H9 (cell line): ENCODE measurements at regions not wholly inside any gene's neighbourhood (a gene's known extent, or its start where the extent isn't known, plus 50 kb on each side); places are given as distances from the start of the nearest gene placed in this dataset.

Source experiments
- DNase-seq: peaks from one replicate; pipeline ENCODE4 v3.0.0-alpha.2; 2017
- H2AFZ ChIP-seq: one replicate; pipeline ENCODE4 v1.6.1; 2013; ENCODE audit warnings: mild to moderate bottlenecking, low read length, control low read depth, moderate library complexity
- H2AK5ac ChIP-seq: 2 replicates; pipeline ENCODE4 v1.6.1; 2013; ENCODE audit warnings: low read length, control low read depth, mixed read lengths; ENCODE audit not compliant: insufficient read length
- H2BK120ac ChIP-seq: one replicate; pipeline ENCODE4 v1.6.1; 2013; ENCODE audit warnings: low read depth, mild to moderate bottlenecking, low read length, control low read depth, inconsistent platforms; ENCODE audit not compliant: poor library complexity, severe bottlenecking
- H2BK12ac ChIP-seq: 2 replicates; pipeline ENCODE4 v1.6.1; 2013; ENCODE audit warnings: low read length, control low read depth, mixed read lengths, low read depth; ENCODE audit not compliant: insufficient read length
- H2BK15ac ChIP-seq: 2 replicates; pipeline ENCODE4 v1.6.1; 2013; ENCODE audit warnings: low read depth, low read length, control low read depth
- H2BK20ac ChIP-seq: one replicate; pipeline ENCODE4 v1.6.1; 2013; ENCODE audit warnings: low read depth, mild to moderate bottlenecking, low read length, control low read depth, inconsistent platforms; ENCODE audit not compliant: poor library complexity, severe bottlenecking
- H2BK5ac ChIP-seq: 2 replicates; pipeline ENCODE4 v1.6.1; 2013; ENCODE audit warnings: low read length, control low read depth, mixed read lengths; ENCODE audit not compliant: insufficient read length
- H3K14ac ChIP-seq: 2 replicates; pipeline ENCODE4 v1.6.1; 2013; ENCODE audit warnings: low read length, control low read depth; ENCODE audit not compliant: insufficient read depth
- H3K18ac ChIP-seq: 2 replicates; pipeline ENCODE4 v1.6.1; 2013; ENCODE audit warnings: low read depth, mild to moderate bottlenecking, mixed read lengths, low read length, control low read depth; ENCODE audit not compliant: insufficient read length
- H3K23ac ChIP-seq: 2 replicates; pipeline ENCODE4 v1.6.1; 2013; ENCODE audit warnings: low read length, control low read depth, mixed read lengths, low read depth; ENCODE audit not compliant: insufficient read length
- H3K23me2 ChIP-seq: 2 replicates; pipeline ENCODE4 v1.6.1; 2013; ENCODE audit warnings: low read depth, mild to moderate bottlenecking, mixed read lengths, low read length, control low read depth; ENCODE audit not compliant: insufficient read length, poor library complexity, severe bottlenecking
- H3K27ac ChIP-seq: 2 replicates; pipeline ENCODE4 v1.5.1; 2013; ENCODE audit warnings: low read length, control low read depth, mixed read lengths, low read depth; ENCODE audit not compliant: insufficient read length
- H3K27me3 ChIP-seq: 2 replicates; pipeline ENCODE4 v1.6.1; 2013; ENCODE audit warnings: low read length, control low read depth, inconsistent platforms; ENCODE audit not compliant: insufficient read depth
- H3K4ac ChIP-seq: 2 replicates; pipeline ENCODE4 v1.6.1; 2013; ENCODE audit warnings: low read depth, mild to moderate bottlenecking, control low read depth, inconsistent platforms, low read length, moderate library complexity
- H3K4me1 ChIP-seq: 2 replicates; pipeline ENCODE4 v1.6.1; 2013; ENCODE audit warnings: low read length, control low read depth, inconsistent platforms; ENCODE audit not compliant: insufficient read depth
- H3K4me2 ChIP-seq: 2 replicates; pipeline ENCODE4 v1.6.1; 2013; ENCODE audit warnings: low read length, control low read depth, mixed read lengths; ENCODE audit not compliant: insufficient read length, insufficient read depth
- H3K56ac ChIP-seq: 2 replicates; pipeline ENCODE4 v1.6.1; 2013; ENCODE audit warnings: low read depth, mild to moderate bottlenecking, mixed read lengths, low read length, control low read depth; ENCODE audit not compliant: insufficient read length
- H3K79me1 ChIP-seq: 2 replicates; pipeline ENCODE4 v1.6.1; 2013; ENCODE audit warnings: low read depth, mild to moderate bottlenecking, moderate library complexity, low read length, control low read depth, inconsistent platforms; ENCODE audit not compliant: insufficient read depth, poor library complexity, severe bottlenecking
- H3K79me2 ChIP-seq: 2 replicates; pipeline ENCODE4 v1.6.1; 2013; ENCODE audit warnings: low read length, control low read depth, inconsistent platforms; ENCODE audit not compliant: insufficient read depth
- H3K9ac ChIP-seq: 2 replicates; pipeline ENCODE4 v1.6.1; 2013; ENCODE audit warnings: low read length, control low read depth, mixed read lengths; ENCODE audit not compliant: insufficient read length; ENCODE audit errors: extremely low read depth
- H3K9me3 ChIP-seq: one replicate; pipeline ENCODE4 v1.6.1; 2013; ENCODE audit warnings: low read depth, low read length, inconsistent platforms; ENCODE audit not compliant: control insufficient read depth
- H3T11ph ChIP-seq: one replicate; pipeline ENCODE4 v1.6.1; 2013; ENCODE audit warnings: mild to moderate bottlenecking, low read length, control low read depth, inconsistent platforms
- H4K20me1 ChIP-seq: one replicate; pipeline ENCODE4 v1.6.1; 2013; ENCODE audit not compliant: control insufficient read depth, insufficient read length, insufficient read depth
- H4K5ac ChIP-seq: 2 replicates; pipeline ENCODE4 v1.6.1; 2013; ENCODE audit warnings: low read depth, mild to moderate bottlenecking, mixed read lengths, low read length, control low read depth; ENCODE audit not compliant: insufficient read length
- H4K8ac ChIP-seq: replicated peaks from 2 replicates; pipeline ENCODE4 v1.6.1; 2013; ENCODE audit warnings: low read length, control low read depth, mixed read lengths, low read depth; ENCODE audit not compliant: insufficient read length
- H4K91ac ChIP-seq: 2 replicates; pipeline ENCODE4 v1.6.1; 2013; ENCODE audit warnings: low read depth, mild to moderate bottlenecking, moderate library complexity, mixed read lengths, low read length, control low read depth; ENCODE audit not compliant: insufficient read length
- H3K27ac Mint-ChIP-seq, 3 experiments: 2 replicates in 2 of 3; 3 replicates in 1 of 3; pipeline ENCODE4 v1.8.0; 2020 to 2021; ENCODE audit warnings: mixed read lengths in 3 of 3, mild to moderate bottlenecking in 1 of 3, moderate library complexity in 1 of 3
- H3K27me3 Mint-ChIP-seq: 2 replicates; pipeline ENCODE4 v1.8.0; 2021; ENCODE audit warnings: low read depth, mild to moderate bottlenecking, moderate library complexity, mixed read lengths
- H3K36me3 Mint-ChIP-seq, 3 experiments: 2 replicates in 2 of 3; 3 replicates in 1 of 3; pipeline ENCODE4 v1.8.0; 2020 to 2021; ENCODE audit warnings: low read depth in 3 of 3, mixed read lengths in 3 of 3; ENCODE audit not compliant: insufficient read depth in 1 of 3
- H3K4me1 Mint-ChIP-seq, 2 experiments: 2 replicates each; pipeline ENCODE4 v1.8.0; 2020; ENCODE audit warnings: mixed read lengths in 2 of 2
- H3K4me3 Mint-ChIP-seq, 2 experiments: 2 replicates in 1 of 2; 3 replicates in 1 of 2; pipeline ENCODE4 v1.8.0; 2020 to 2021; ENCODE audit warnings: mild to moderate bottlenecking in 2 of 2, mixed read lengths in 2 of 2, moderate library complexity in 1 of 2
- H3K9me3 Mint-ChIP-seq, 2 experiments: 2 replicates in 1 of 2; 3 replicates in 1 of 2; pipeline ENCODE4 v1.8.0; 2020; ENCODE audit warnings: mild to moderate bottlenecking in 2 of 2, mixed read lengths in 2 of 2, moderate library complexity in 1 of 2
- CTCF ChIP-seq: fragments of 200-600 bp; sonication (generic); conservative IDR thresholded peaks from 3 replicates; pipeline ENCODE4 v1.8.0; 2021; ENCODE audit warnings: antibody characterized with exemption, mild to moderate bottlenecking
- WGBS: extraction: QIAGEN DNeasy Blood & Tissue Kit; methylation state at CpG from one replicate; pipeline ENCODE4 v1.1.7; 2013; ENCODE audit warnings: missing lambda C conversion rate, low lambda C conversion rate, mixed read lengths; ENCODE audit not compliant: insufficient read length; ENCODE audit errors: extremely low coverage; 5-methylcytosine and 5-hydroxymethylcytosine counted together

DNA sequence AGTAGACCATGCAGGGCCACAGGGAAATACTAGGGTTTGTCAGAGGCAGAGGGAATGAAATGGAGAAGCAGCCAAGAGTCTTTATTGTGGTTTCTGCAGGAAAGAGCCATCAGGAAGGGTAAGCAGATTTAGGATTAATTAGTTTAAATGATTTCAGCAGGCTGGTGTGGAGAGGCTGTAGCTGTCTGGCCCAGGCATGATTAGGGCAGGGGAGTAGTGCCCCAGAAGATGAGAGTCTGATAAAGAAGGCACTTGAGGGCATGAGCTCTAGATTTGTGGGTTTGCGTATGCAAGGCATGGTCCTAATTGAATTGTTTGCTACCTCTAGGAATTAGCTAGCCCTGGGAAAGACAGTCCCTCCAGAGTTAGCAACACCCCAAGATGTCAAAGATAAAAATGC, 484.6 kb upstream of the PLXNA2 start:
- Histone ChIP-seq H3K14ac (no peak overlapping the region), H3K9ac (no peak overlapping the region), H2AFZ (no peak overlapping the region), H2BK12ac (no peak overlapping the region), H3K56ac (no peak overlapping the region), H2AK5ac (no peak overlapping the region), H3K4me2 (no peak overlapping the region), H4K20me1 (no peaks in the 10 kb centered on the region), H3K23me2 (no peaks in the 10 kb centered on the region), H3K18ac (no peak overlapping the region), H2BK20ac (no peak overlapping the region), H2BK5ac (no peak overlapping the region), H3K27ac (no peak overlapping the region), H4K91ac (no peak overlapping the region), H4K5ac (no peak overlapping the region), H3T11ph (no peak overlapping the region), H3K4ac (no peak overlapping the region), H3K9me3 (no peaks in the 10 kb centered on the region), H3K4me1 (no peaks in the 10 kb centered on the region), H2BK120ac (no peak overlapping the region), H3K79me1 (no peaks in the 10 kb centered on the region), H2BK15ac (no peak overlapping the region), H3K79me2 (no peaks in the 10 kb centered on the region), H3K23ac (no peak overlapping the region), H3K27me3 (no peaks in the 10 kb centered on the region), H4K8ac (no peak overlapping the region)
- no peak for DNase-seq
- H3K4me3 Mint-ChIP-seq, result no peak overlapping the region
- no peaks in the 10 kb centered on the region for H3K27me3 Mint-ChIP-seq
- no peak overlapping the region for H3K27ac Mint-ChIP-seq
- WGBS, result no CpG with 5 or more reads among the region's 1 CpG
- no peaks in the 10 kb centered on the region for H3K36me3 Mint-ChIP-seq
- no peak for TF ChIP-seq CTCF
- peaks cover 7 to 9% of the 10 kb centered on the region in 2 experiments for H3K4me1 Mint-ChIP-seq
- H3K9me3 Mint-ChIP-seq, result peaks cover 0 to 4% of the 10 kb centered on the region in 2 experiments; a peak in 2 of 5 replicates
